Thymus (tissue), 11 donors: ENCODE measurements at regions not wholly inside any gene's neighbourhood (a gene's known extent, or its start where the extent isn't known, plus 50 kb on each side); places are given as distances from the start of the nearest gene placed in this dataset.

Experiments
- DNase-seq, 9 donors: peaks; one replicate each; pipeline ENCODE4 v3.0.0-alpha.2; 2013; ENCODE audit warnings: low spot score in 9 of 9, low read depth in 6 of 9, missing footprints in 1 of 9
- H3K27ac ChIP-seq, 2 donors: one replicate each; pipeline ENCODE4 v1.5.1; 2013; ENCODE audit warnings: control low read depth in 1 of 2, low read depth in 1 of 2, low read length in 1 of 2, mild to moderate bottlenecking in 1 of 2, moderate library complexity in 1 of 2
- H3K27me3 ChIP-seq, 2 donors: one replicate each; pipeline ENCODE4 v1.5.1; 2013; ENCODE audit warnings: low read length in 1 of 2; ENCODE audit not compliant: control insufficient read depth in 2 of 2, insufficient read depth in 1 of 2
- H3K36me3 ChIP-seq, 2 donors: one replicate each; pipeline ENCODE4 v1.5.1; 2013; ENCODE audit warnings: low read length in 1 of 2, mild to moderate bottlenecking in 1 of 2, moderate library complexity in 1 of 2; ENCODE audit not compliant: control insufficient read depth in 2 of 2, insufficient read depth in 2 of 2
- H3K4me1 ChIP-seq, 2 donors: one replicate each; pipeline ENCODE4 v1.5.1; 2013; ENCODE audit warnings: low read length in 2 of 2; ENCODE audit not compliant: control insufficient read depth in 2 of 2, insufficient read depth in 2 of 2
- H3K4me3 ChIP-seq, 2 donors: one replicate each; pipeline ENCODE4 v1.5.1; 2013; ENCODE audit warnings: low read length in 2 of 2, control low read depth in 1 of 2, mild to moderate bottlenecking in 1 of 2
- H3K9me3 ChIP-seq, 2 donors: one replicate each; pipeline ENCODE4 v1.5.1; 2013; ENCODE audit warnings: low read length in 1 of 2, mild to moderate bottlenecking in 1 of 2; ENCODE audit not compliant: control insufficient read depth in 2 of 2, insufficient read depth in 1 of 2
- WGBS: extraction: QIAGEN DNeasy Blood & Tissue Kit; methylation state at CpG from one replicate; pipeline ENCODE4 v1.1.7; 2013; 5-methylcytosine and 5-hydroxymethylcytosine counted together
- donor health status: healthy.

GRCh38 chr22:48361099-48361639 is 1466.5 kb downstream of the BRD1 start:
- Histone ChIP-seq H3K27me3 (peaks cover 0 to 14% of the 10 kb centered on the region in 2 donors), H3K36me3 (no peaks in the 10 kb centered on the region), H3K4me1 (no peaks in the 10 kb centered on the region), H3K9me3 (no peaks in the 10 kb centered on the region), H3K4me3 (no peak overlapping the region), H3K27ac (no peak overlapping the region)
- DNase-seq = no peak
- 97% methylated on average over 1 of the region's 1 CpG for WGBS

GRCh38 chr22:48359613-48359965 is 1468.1 kb downstream of the BRD1 start:
- Histone ChIP-seq H3K36me3 (no peaks in the 10 kb centered on the region), H3K4me1 (no peaks in the 10 kb centered on the region), H3K27me3 (peaks cover 3 to 14% of the 10 kb centered on the region in 2 donors), H3K27ac (no peak overlapping the region), H3K4me3 (no peak overlapping the region), H3K9me3 (no peaks in the 10 kb centered on the region)
- DNase-seq = no peak
- 89% methylated on average over 14 of the region's 14 CpGs for WGBS

GRCh38 chr22:48358886-48359612 is 1468.6 kb downstream of the BRD1 start:
- no peak overlapping the region for H3K4me3 ChIP-seq
- DNase-seq = no peak
- 97% methylated on average over 18 of the region's 18 CpGs for WGBS

GRCh38 chr22:48357961-48358360 is 1469.7 kb downstream of the BRD1 start:
- H3K4me3 ChIP-seq = no peak overlapping the region
- 92% methylated on average over 7 of the region's 7 CpGs for WGBS
- no peak overlapping the region for H3K27ac ChIP-seq
- DNase-seq = no peak
- H3K4me1 ChIP-seq = no peaks in the 10 kb centered on the region
- no peaks in the 10 kb centered on the region for H3K9me3 ChIP-seq
- H3K36me3 ChIP-seq = no peaks in the 10 kb centered on the region
- peaks cover 3 to 21% of the 10 kb centered on the region in 2 donors for H3K27me3 ChIP-seq

More at GRCh38 chr22:48358886-48359612, 1468.6 kb downstream of the BRD1 start:
- H3K27me3 ChIP-seq = peaks cover 3 to 16% of the 10 kb centered on the region in 2 donors
- H3K36me3 ChIP-seq = no peaks in the 10 kb centered on the region
- no peaks in the 10 kb centered on the region for H3K4me1 ChIP-seq
- H3K9me3 ChIP-seq = no peaks in the 10 kb centered on the region
- H3K27ac ChIP-seq = no peak overlapping the region

- H3K4me1 ChIP-seq = no peaks in the 10 kb centered on the region
- no peaks in the 10 kb centered on the region for H3K9me3 ChIP-seq
- H3K4me3 ChIP-seq = no peak overlapping the region
- no peaks in the 10 kb centered on the region for H3K36me3 ChIP-seq
- no peak for DNase-seq
- H3K27me3 ChIP-seq = peaks cover 3 to 27% of the 10 kb centered on the region in 2 donors
- no peak overlapping the region for H3K27ac ChIP-seq
- WGBS = 56% methylated on average over 13 of the region's 13 CpGs
Measured at GRCh38 chr22:48357196-48357595, 1470.5 kb downstream of the BRD1 start.

- WGBS = 85% methylated on average over 5 of the region's 5 CpGs
- no peak overlapping the region for H3K27ac ChIP-seq
- peaks cover 3 to 29% of the 10 kb centered on the region in 2 donors for H3K27me3 ChIP-seq
- H3K4me3 ChIP-seq = no peak overlapping the region
- H3K36me3 ChIP-seq = no peaks in the 10 kb centered on the region
- H3K4me1 ChIP-seq = no peaks in the 10 kb centered on the region
- H3K9me3 ChIP-seq = no peaks in the 10 kb centered on the region
- no peak for DNase-seq
Measured at GRCh38 chr22:48356731-48357130, 1470.9 kb downstream of the BRD1 start.

- H3K27me3 ChIP-seq = peaks cover 3 to 36% of the 10 kb centered on the region in 2 donors
- H3K36me3 ChIP-seq = no peaks in the 10 kb centered on the region
- WGBS = 92% methylated on average over 5 of the region's 5 CpGs
- H3K4me1 ChIP-seq = no peaks in the 10 kb centered on the region
- no peak overlapping the region for H3K27ac ChIP-seq
- no peak for DNase-seq
- H3K4me3 ChIP-seq = no peak overlapping the region
- no peaks in the 10 kb centered on the region for H3K9me3 ChIP-seq
Measured at GRCh38 chr22:48354096-48354495, 1473.6 kb downstream of the BRD1 start.

GRCh38 chr22:48353116-48353947 is 1474.3 kb downstream of the BRD1 start:
- Histone ChIP-seq H3K27me3 (peaks cover 3 to 36% of the 10 kb centered on the region in 2 donors), H3K9me3 (no peaks in the 10 kb centered on the region), H3K4me3 (no peak overlapping the region), H3K36me3 (no peaks in the 10 kb centered on the region), H3K4me1 (no peaks in the 10 kb centered on the region), H3K27ac (no peak overlapping the region)
- 92% methylated on average over 14 of the region's 14 CpGs for WGBS
- no peak for DNase-seq
